ENCODE measurements at regions not wholly inside any gene's neighbourhood (a gene's known extent, or its start where the extent isn't known, plus 50 kb on each side); places are given as distances from the start of the nearest gene placed in this dataset.
"Not testable (repeated sequence)": the region's sequence is repeated elsewhere in the genome, so short reads cannot be mapped to it uniquely, and the experiment has no call there.

GRCh38 chr11:103609117-103610066 lies 427.0 kb upstream of the DDI1 start:
- peak; percentile 66 for DNase-seq (ENCODE audit: low read depth)
- H3K36me3 ChIP-seq (ENCODE audit: control insufficient read depth, insufficient read depth, low read length): no peaks in the 10 kb centered on the region
- no peak overlapping the region for H3K4me3 ChIP-seq (ENCODE audit: low read depth, low read length)
- H3K27me3 ChIP-seq (ENCODE audit: control insufficient read depth, insufficient read depth, low read length): no peaks in the 10 kb centered on the region
- ChIA-PET CTCF (interaction anchor here (0.6 to 1.7 kb wide), 12 partner anchors 9 to 408 kb away, joined by 3 to 10 read pairs (median 4); no protein-coding TSS in a partner anchor), POLR2A (interaction anchor here (0.8 kb wide), 1 partner anchor 9 kb away, joined by 4 read pairs; no protein-coding TSS in a partner anchor)
- TF ChIP-seq CTCF (IDR thresholded peaks at IDR 0.05; ENCODE audit: insufficient read depth, low read depth, low read length): peak; percentile 88

- no peaks in the 10 kb centered on the region for H3K27me3 ChIP-seq (ENCODE audit: control insufficient read depth, insufficient read depth, low read length)
- CTCF ChIA-PET: interaction anchor here (1.0 kb wide), 1 partner anchor 545 kb away, joined by 4 read pairs; no protein-coding TSS in a partner anchor
- POLR2A ChIA-PET: no interaction called here
- H3K36me3 ChIP-seq (ENCODE audit: control insufficient read depth, insufficient read depth, low read length): no peaks in the 10 kb centered on the region
- H3K4me3 ChIP-seq (ENCODE audit: low read depth, low read length): no peak overlapping the region
- TF ChIP-seq CTCF (IDR thresholded peaks at IDR 0.05; ENCODE audit: insufficient read depth, low read depth, low read length): no peak
- DNase-seq (ENCODE audit: low read depth): no peak
Observed at GRCh38 chr11:103610435-103610834, 426.0 kb upstream of the DDI1 start.

GRCh38 chr11:103611526-103612260 lies 424.7 kb upstream of the DDI1 start:
- CTCF ChIA-PET: interaction anchor here (0.9 to 1.4 kb wide), 4 partner anchors 11 to 546 kb away, joined by 3 to 4 read pairs (median 4); no protein-coding TSS in a partner anchor
- H3K4me3 ChIP-seq (ENCODE audit: low read depth, low read length); DNase-seq (ENCODE audit: low read depth); H3K27me3 ChIP-seq (ENCODE audit: control insufficient read depth, insufficient read depth, low read length); H3K36me3 ChIP-seq (ENCODE audit: control insufficient read depth, insufficient read depth, low read length); POLR2A ChIA-PET: not testable (repeated sequence)

GRCh38 chr11:103612451-103612850 lies 424.0 kb upstream of the DDI1 start:
- H3K36me3 ChIP-seq (ENCODE audit: control insufficient read depth, insufficient read depth, low read length); POLR2A ChIA-PET; H3K27me3 ChIP-seq (ENCODE audit: control insufficient read depth, insufficient read depth, low read length); DNase-seq (ENCODE audit: low read depth); H3K4me3 ChIP-seq (ENCODE audit: low read depth, low read length): not testable (repeated sequence)
- CTCF ChIA-PET: interaction anchor here (1.3 to 1.4 kb wide), 2 partner anchors 10 to 12 kb away, joined by 3 to 4 read pairs; no protein-coding TSS in a partner anchor

- H3K36me3 ChIP-seq (ENCODE audit: control insufficient read depth, insufficient read depth, low read length); POLR2A ChIA-PET; H3K27me3 ChIP-seq (ENCODE audit: control insufficient read depth, insufficient read depth, low read length); CTCF ChIA-PET; DNase-seq (ENCODE audit: low read depth); H3K4me3 ChIP-seq (ENCODE audit: low read depth, low read length): not testable (repeated sequence)
Observed at GRCh38 chr11:103616586-103616985, 419.9 kb upstream of the DDI1 start.

- peak; percentile 54 for DNase-seq (ENCODE audit: low read depth)
- Histone ChIP-seq H3K36me3 (ENCODE audit: control insufficient read depth, insufficient read depth, low read length) (no peaks in the 10 kb centered on the region), H3K4me3 (ENCODE audit: low read depth, low read length) (no peak overlapping the region), H3K27me3 (ENCODE audit: control insufficient read depth, insufficient read depth, low read length) (no peaks in the 10 kb centered on the region)
- ChIA-PET POLR2A (interaction anchor here (0.9 kb wide), 1 partner anchor 9 kb away, joined by 4 read pairs; no protein-coding TSS in a partner anchor), CTCF (interaction anchor here (0.6 to 2.0 kb wide), 2 partner anchors 9 to 100 kb away, joined by 3 to 8 read pairs; no protein-coding TSS in a partner anchor)
- TF ChIP-seq CTCF (IDR thresholded peaks at IDR 0.05; ENCODE audit: insufficient read depth, low read depth, low read length): no peak
Observed at GRCh38 chr11:103618528-103618927, 417.9 kb upstream of the DDI1 start.
